HCT116 (cell line): ENCODE measurements at regions not wholly inside any gene's neighbourhood (a gene's known extent, or its start where the extent isn't known, plus 50 kb on each side); places are given as distances from the start of the nearest gene placed in this dataset.

Experiments used
- ATAC-seq: fragments of 200-7000 bp; cut with Tn5 transposase; 2 replicates; pipeline ENCODE4 v1.9.1; 2020; ENCODE audit warnings: mild to moderate bottlenecking, moderate library complexity
- BruUV-seq: library from RNA; stranded (reverse); fragments of 400-500 nt; replicated peaks from 2 replicates; lab custom pipeline; 2021; lab: Mats Ljungman, UMichigan
- CTCF ChIA-PET: fragments of 300-600 bp; sonication (Branson Sonifier 250); formaldehyde crosslinking; loops from one replicate; lab custom pipeline; 2021; ENCODE audit warnings: antibody characterized with exemption; lab: Charles Lee
- POLR2A ChIA-PET: fragments of 300-600, 350-600 bp; sonication (Branson Sonifier 250); formaldehyde crosslinking; loops from one replicate; lab custom pipeline; 2021; ENCODE audit warnings: antibody characterized with exemption; lab: Charles Lee
- RAD21 ChIA-PET, 2 experiments: fragments of 300-600 bp; sonication (Branson Sonifier 250); formaldehyde crosslinking; loops; one replicate each; lab custom pipeline; 2023; ENCODE audit warnings: low total read pairs in 2 of 2; ENCODE audit not compliant: uncharacterized antibody in 2 of 2, unreplicated experiment in 2 of 2, low non-redundant PET in 1 of 2; lab: Charles Lee
- DNase-seq: peaks from one replicate; pipeline ENCODE4 v3.0.0-alpha.2; 2010; ENCODE audit warnings: low read depth, low spot score
- H2AFZ ChIP-seq: fragments of 200-600 bp; shearing (Covaris generic), sonication (generic); 2 replicates; pipeline ENCODE4 v1.6.1; 2017; ENCODE audit warnings: low read depth, mixed run types, mixed read lengths, antibody characterized with exemption, low read length; ENCODE audit not compliant: poor library complexity, severe bottlenecking
- H3K27ac ChIP-seq: 2 replicates; pipeline ENCODE4 v1.5.1; 2012; ENCODE audit warnings: low read depth, low read length
- H3K27me3 ChIP-seq: fragments of 200-600 bp; sonication (generic); 2 replicates; pipeline ENCODE4 v1.6.1; 2016; ENCODE audit warnings: mixed run types, low read length, mixed read lengths; ENCODE audit not compliant: insufficient read depth
- H3K36me3 ChIP-seq, 2 experiments: fragments of 200-500 bp in 1 of 2; fragments of 200-600 bp in 1 of 2; sonication (Bioruptor generic) in 1 of 2; sonication (generic) in 1 of 2; 2 replicates each; pipeline versions ENCODE4 v1.5.1 to v1.6.1; 2014 to 2016; ENCODE audit warnings: low read length in 2 of 2, inconsistent platforms in 1 of 2, mixed read lengths in 1 of 2, mixed run types in 1 of 2; ENCODE audit not compliant: insufficient read depth in 2 of 2, control insufficient read depth in 1 of 2
- H3K4me1 ChIP-seq, 2 experiments: fragments of 200-600 bp in 1 of 2; sonication (generic) in 1 of 2; 2 replicates each; pipeline versions ENCODE4 v1.5.1 to v1.6.1; 2012 to 2017; ENCODE audit warnings: low read length in 2 of 2, inconsistent platforms in 1 of 2, mild to moderate bottlenecking in 1 of 2, mixed read lengths in 1 of 2, mixed run types in 1 of 2, moderate library complexity in 1 of 2; ENCODE audit not compliant: insufficient read depth in 2 of 2, control insufficient read depth in 1 of 2
- H3K4me2 ChIP-seq: fragments of 200-600 bp; sonication (generic); 2 replicates; pipeline ENCODE4 v1.6.1; 2017; ENCODE audit warnings: mixed run types, low read length, mixed read lengths
- H3K4me3 ChIP-seq, 2 experiments: fragments of 200-600 bp in 1 of 2; sonication (generic) in 1 of 2; replicated peaks in 1 of 2; 2 replicates each; pipeline ENCODE4 v1.5.1; 2011 to 2016; ENCODE audit warnings: low read length in 2 of 2, control low read depth in 1 of 2, low read depth in 1 of 2, mild to moderate bottlenecking in 1 of 2, mixed read lengths in 1 of 2, mixed run types in 1 of 2
- H3K79me2 ChIP-seq: fragments of 200-600 bp; sonication (generic); 2 replicates; pipeline ENCODE4 v1.6.1; 2017; ENCODE audit warnings: mild to moderate bottlenecking, mixed run types, low read length, moderate library complexity, mixed read lengths; ENCODE audit not compliant: insufficient read depth
- H3K9ac ChIP-seq: fragments of 200-600 bp; sonication (generic); 2 replicates; pipeline ENCODE4 v1.6.1; 2016; ENCODE audit warnings: low read length, mixed read lengths
- H3K9me2 ChIP-seq: fragments of 200-600 bp; sonication (generic), shearing (Covaris generic); 2 replicates; pipeline ENCODE4 v1.6.1; 2017; ENCODE audit warnings: mixed run types, mild to moderate bottlenecking, moderate library complexity; ENCODE audit not compliant: insufficient read depth
- H3K9me3 ChIP-seq, 2 experiments: fragments of 200-500 bp in 1 of 2; fragments of 200-600 bp in 1 of 2; sonication (Bioruptor generic) in 1 of 2; sonication (generic) in 1 of 2; 2 replicates each; pipeline ENCODE4 v1.6.1; 2014 to 2017; ENCODE audit warnings: low read length in 2 of 2, mixed read lengths in 2 of 2, inconsistent platforms in 1 of 2, low read depth in 1 of 2, mild to moderate bottlenecking in 1 of 2, mixed run types in 1 of 2, moderate library complexity in 1 of 2; ENCODE audit not compliant: control insufficient read depth in 1 of 2, insufficient read depth in 1 of 2
- H4K20me1 ChIP-seq: fragments of 200-600 bp; sonication (generic), shearing (Covaris generic); 2 replicates; pipeline ENCODE4 v1.6.1; 2017; ENCODE audit warnings: mixed run types, mild to moderate bottlenecking, moderate library complexity; ENCODE audit not compliant: insufficient read depth
- CBX3 ChIP-seq: IDR thresholded peaks from 2 replicates; pipeline ENCODE4 v1.6.1; 2012; ENCODE audit warnings: low read depth
- CEBPB ChIP-seq: IDR thresholded peaks from 2 replicates; pipeline ENCODE4 v1.6.1; 2012; ENCODE audit warnings: low read depth
- EGR1 ChIP-seq: IDR thresholded peaks from 2 replicates; pipeline ENCODE4 v1.6.1; 2012; ENCODE audit warnings: low read depth
- ELF1 ChIP-seq: IDR thresholded peaks from 2 replicates; pipeline ENCODE4 v1.6.1; 2012; ENCODE audit warnings: low read depth, borderline replicate concordance
- EZH2 ChIP-seq: fragments of 200-600 bp; sonication (generic); IDR thresholded peaks from 2 replicates; pipeline ENCODE4 v1.6.1; 2017; ENCODE audit warnings: antibody characterized with exemption, mixed run types
- EZH2phosphoT487 ChIP-seq: fragments of 200-600 bp; IDR thresholded peaks from 2 replicates; pipeline ENCODE4 v1.6.1; 2018; ENCODE audit warnings: antibody characterized with exemption, borderline replicate concordance
- FOSL1 ChIP-seq: IDR thresholded peaks from 2 replicates; pipeline ENCODE4 v1.6.1; 2012; ENCODE audit warnings: low read depth
- JUND ChIP-seq: IDR thresholded peaks from 2 replicates; pipeline ENCODE4 v1.6.1; 2012
- POLR2A ChIP-seq: IDR thresholded peaks from 2 replicates; pipeline ENCODE4 v1.7.0; 2011; ENCODE audit warnings: borderline replicate concordance; ENCODE audit not compliant: insufficient read depth, insufficient read length; ENCODE audit errors: extremely low read depth
- RAD21 ChIP-seq: IDR thresholded peaks from 2 replicates; pipeline ENCODE4 v1.6.1; 2012; ENCODE audit warnings: low read depth, mild to moderate bottlenecking
- SP1 ChIP-seq: IDR thresholded peaks from 2 replicates; pipeline ENCODE4 v1.6.1; 2012; ENCODE audit warnings: low read depth
- SRF ChIP-seq: IDR thresholded peaks from 2 replicates; pipeline ENCODE4 v1.6.1; 2012; ENCODE audit warnings: low read depth
- YY1 ChIP-seq: IDR thresholded peaks from 2 replicates; pipeline ENCODE4 v1.6.1; 2011; ENCODE audit warnings: low read length, low read depth, moderate library complexity, mild to moderate bottlenecking; ENCODE audit not compliant: insufficient replicate concordance; ENCODE audit errors: extremely low read depth
- ZFX ChIP-seq: fragments of 450-650 bp; IDR thresholded peaks from 2 replicates; pipeline ENCODE4 v1.6.1; 2017
- intact Hi-C: fragments of 100-400 bp; cut with micrococcal nuclease; formaldehyde crosslinking; loops from 2 replicates; pipeline ENCODE4 v1.10.0; 2022
- TF ChIP-seq, protein P1 (sequence below): IDR thresholded peaks from 2 replicates; pipeline ENCODE4 v1.6.1; 2012
- TF ChIP-seq, protein P2 (sequence below), 3 experiments: fragments of 200-600 bp in 1 of 3; sonication (generic) in 1 of 3; IDR thresholded peaks in 2 of 3; conservative IDR thresholded peaks in 1 of 3; 2 replicates each; pipeline ENCODE4 v1.5.1; 2012 to 2017; ENCODE audit warnings: low read depth in 2 of 3, low read length in 2 of 3, antibody characterized with exemption in 1 of 3, borderline replicate concordance in 1 of 3, control low read depth in 1 of 3, mild to moderate bottlenecking in 1 of 3, mixed read lengths in 1 of 3, mixed run types in 1 of 3, moderate library complexity in 1 of 3; ENCODE audit not compliant: insufficient read depth in 1 of 3
- TF ChIP-seq, protein P3 (sequence below): IDR thresholded peaks from 2 replicates; pipeline ENCODE4 v1.6.1; 2011; ENCODE audit warnings: mild to moderate bottlenecking, low read length, moderate library complexity; ENCODE audit not compliant: insufficient replicate concordance; ENCODE audit errors: extremely low read depth
- TF ChIP-seq, protein P4 (sequence below): IDR thresholded peaks from 2 replicates; pipeline ENCODE4 v1.6.1; 2012
- TF ChIP-seq, protein P5 (sequence below): IDR thresholded peaks from 2 replicates; pipeline ENCODE4 v1.6.1; 2012; ENCODE audit warnings: low read depth

DNA sequence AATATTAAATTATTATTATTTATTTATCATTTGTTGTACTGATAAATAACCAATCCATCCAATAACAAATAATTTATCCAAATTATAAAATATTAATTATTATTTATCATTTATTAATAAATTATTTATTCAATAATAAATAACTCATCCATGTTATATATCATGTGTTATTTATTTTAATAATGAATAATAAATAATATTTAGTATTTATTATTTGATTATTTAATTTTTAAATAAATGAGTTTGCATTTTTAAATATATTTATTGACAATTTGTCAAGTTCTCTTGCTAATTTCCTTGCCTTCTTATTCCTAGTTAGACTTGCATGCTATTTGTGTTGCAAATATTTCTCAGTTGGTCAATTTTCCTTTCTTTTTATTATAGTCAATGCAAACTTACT, 995.4 kb downstream of the TSN start:
- Histone ChIP-seq H4K20me1 (no peaks in the 10 kb centered on the region), H2AFZ (no peak overlapping the region), H3K9me2 (no peaks in the 10 kb centered on the region), H3K36me3 (no peaks in the 10 kb centered on the region), H3K9ac (no peak overlapping the region), H3K27ac (no peak overlapping the region), H3K27me3 (no peaks in the 10 kb centered on the region), H3K4me1 (no peaks in the 10 kb centered on the region), H3K9me3 (peaks cover 0 to 14% of the 10 kb centered on the region in 2 experiments; a peak in 2 of 4 replicates), H3K4me2 (no peak overlapping the region)
- BruUV-seq: no TSS peak
- ChIA-PET CTCF (no interaction called here), RAD21 (no interaction called here), POLR2A (no interaction called here)
- intact Hi-C loops: no loop called here
- DNase-seq (no peak), ATAC-seq (no peak)
- TF ChIP-seq YY1: no peak
- TF ChIP-seq SP1: no peak
- no peak for TF ChIP-seq EZH2
- TF ChIP-seq ZFX: no peak
- TF ChIP-seq EZH2phosphoT487: no peak
- TF ChIP-seq SRF: no peak
- TF ChIP-seq, protein P1, sequence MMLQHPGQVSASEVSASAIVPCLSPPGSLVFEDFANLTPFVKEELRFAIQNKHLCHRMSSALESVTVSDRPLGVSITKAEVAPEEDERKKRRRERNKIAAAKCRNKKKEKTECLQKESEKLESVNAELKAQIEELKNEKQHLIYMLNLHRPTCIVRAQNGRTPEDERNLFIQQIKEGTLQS: no peak
- TF ChIP-seq CEBPB: no peak
- TF ChIP-seq CBX3: no peak
- TF ChIP-seq, protein P2, sequence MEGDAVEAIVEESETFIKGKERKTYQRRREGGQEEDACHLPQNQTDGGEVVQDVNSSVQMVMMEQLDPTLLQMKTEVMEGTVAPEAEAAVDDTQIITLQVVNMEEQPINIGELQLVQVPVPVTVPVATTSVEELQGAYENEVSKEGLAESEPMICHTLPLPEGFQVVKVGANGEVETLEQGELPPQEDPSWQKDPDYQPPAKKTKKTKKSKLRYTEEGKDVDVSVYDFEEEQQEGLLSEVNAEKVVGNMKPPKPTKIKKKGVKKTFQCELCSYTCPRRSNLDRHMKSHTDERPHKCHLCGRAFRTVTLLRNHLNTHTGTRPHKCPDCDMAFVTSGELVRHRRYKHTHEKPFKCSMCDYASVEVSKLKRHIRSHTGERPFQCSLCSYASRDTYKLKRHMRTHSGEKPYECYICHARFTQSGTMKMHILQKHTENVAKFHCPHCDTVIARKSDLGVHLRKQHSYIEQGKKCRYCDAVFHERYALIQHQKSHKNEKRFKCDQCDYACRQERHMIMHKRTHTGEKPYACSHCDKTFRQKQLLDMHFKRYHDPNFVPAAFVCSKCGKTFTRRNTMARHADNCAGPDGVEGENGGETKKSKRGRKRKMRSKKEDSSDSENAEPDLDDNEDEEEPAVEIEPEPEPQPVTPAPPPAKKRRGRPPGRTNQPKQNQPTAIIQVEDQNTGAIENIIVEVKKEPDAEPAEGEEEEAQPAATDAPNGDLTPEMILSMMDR (IDR thresholded peaks at IDR 0.05 in 2 of 3, conservative IDR thresholded peaks at IDR 0.05 in 1 of 3; ENCODE audit: borderline replicate concordance in 1 of 3, insufficient read depth in 1 of 3, low read depth in 2 of 3, low read length in 2 of 3): no peak
- TF ChIP-seq, protein P3, sequence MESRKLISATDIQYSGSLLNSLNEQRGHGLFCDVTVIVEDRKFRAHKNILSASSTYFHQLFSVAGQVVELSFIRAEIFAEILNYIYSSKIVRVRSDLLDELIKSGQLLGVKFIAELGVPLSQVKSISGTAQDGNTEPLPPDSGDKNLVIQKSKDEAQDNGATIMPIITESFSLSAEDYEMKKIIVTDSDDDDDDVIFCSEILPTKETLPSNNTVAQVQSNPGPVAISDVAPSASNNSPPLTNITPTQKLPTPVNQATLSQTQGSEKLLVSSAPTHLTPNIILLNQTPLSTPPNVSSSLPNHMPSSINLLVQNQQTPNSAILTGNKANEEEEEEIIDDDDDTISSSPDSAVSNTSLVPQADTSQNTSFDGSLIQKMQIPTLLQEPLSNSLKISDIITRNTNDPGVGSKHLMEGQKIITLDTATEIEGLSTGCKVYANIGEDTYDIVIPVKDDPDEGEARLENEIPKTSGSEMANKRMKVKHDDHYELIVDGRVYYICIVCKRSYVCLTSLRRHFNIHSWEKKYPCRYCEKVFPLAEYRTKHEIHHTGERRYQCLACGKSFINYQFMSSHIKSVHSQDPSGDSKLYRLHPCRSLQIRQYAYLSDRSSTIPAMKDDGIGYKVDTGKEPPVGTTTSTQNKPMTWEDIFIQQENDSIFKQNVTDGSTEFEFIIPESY: no peak
- TF ChIP-seq EGR1: no peak
- TF ChIP-seq, protein P4, sequence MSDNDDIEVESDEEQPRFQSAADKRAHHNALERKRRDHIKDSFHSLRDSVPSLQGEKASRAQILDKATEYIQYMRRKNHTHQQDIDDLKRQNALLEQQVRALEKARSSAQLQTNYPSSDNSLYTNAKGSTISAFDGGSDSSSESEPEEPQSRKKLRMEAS: no peak
- no peak for TF ChIP-seq ELF1
- no peak for TF ChIP-seq RAD21
- TF ChIP-seq, protein P5, sequence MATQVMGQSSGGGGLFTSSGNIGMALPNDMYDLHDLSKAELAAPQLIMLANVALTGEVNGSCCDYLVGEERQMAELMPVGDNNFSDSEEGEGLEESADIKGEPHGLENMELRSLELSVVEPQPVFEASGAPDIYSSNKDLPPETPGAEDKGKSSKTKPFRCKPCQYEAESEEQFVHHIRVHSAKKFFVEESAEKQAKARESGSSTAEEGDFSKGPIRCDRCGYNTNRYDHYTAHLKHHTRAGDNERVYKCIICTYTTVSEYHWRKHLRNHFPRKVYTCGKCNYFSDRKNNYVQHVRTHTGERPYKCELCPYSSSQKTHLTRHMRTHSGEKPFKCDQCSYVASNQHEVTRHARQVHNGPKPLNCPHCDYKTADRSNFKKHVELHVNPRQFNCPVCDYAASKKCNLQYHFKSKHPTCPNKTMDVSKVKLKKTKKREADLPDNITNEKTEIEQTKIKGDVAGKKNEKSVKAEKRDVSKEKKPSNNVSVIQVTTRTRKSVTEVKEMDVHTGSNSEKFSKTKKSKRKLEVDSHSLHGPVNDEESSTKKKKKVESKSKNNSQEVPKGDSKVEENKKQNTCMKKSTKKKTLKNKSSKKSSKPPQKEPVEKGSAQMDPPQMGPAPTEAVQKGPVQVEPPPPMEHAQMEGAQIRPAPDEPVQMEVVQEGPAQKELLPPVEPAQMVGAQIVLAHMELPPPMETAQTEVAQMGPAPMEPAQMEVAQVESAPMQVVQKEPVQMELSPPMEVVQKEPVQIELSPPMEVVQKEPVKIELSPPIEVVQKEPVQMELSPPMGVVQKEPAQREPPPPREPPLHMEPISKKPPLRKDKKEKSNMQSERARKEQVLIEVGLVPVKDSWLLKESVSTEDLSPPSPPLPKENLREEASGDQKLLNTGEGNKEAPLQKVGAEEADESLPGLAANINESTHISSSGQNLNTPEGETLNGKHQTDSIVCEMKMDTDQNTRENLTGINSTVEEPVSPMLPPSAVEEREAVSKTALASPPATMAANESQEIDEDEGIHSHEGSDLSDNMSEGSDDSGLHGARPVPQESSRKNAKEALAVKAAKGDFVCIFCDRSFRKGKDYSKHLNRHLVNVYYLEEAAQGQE: no peak
- TF ChIP-seq FOSL1: no peak
- no peak for TF ChIP-seq JUND
- TF ChIP-seq POLR2A: no peak
- TF ChIP-seq, all 23 proteins: peak for 0
- H3K79me2 ChIP-seq: no peaks in the 10 kb centered on the region
- no peak overlapping the region for H3K4me3 ChIP-seq
